ENCODE measurements at regions not wholly inside any gene's neighbourhood (a gene's known extent, or its start where the extent isn't known, plus 50 kb on each side); places are given as distances from the start of the nearest gene placed in this dataset.
A peak's percentile ranks its signal among the peaks of the same experiment; 100 is the strongest.

GRCh38 chr13:70668293-70668692 lies 560.0 kb upstream of the KLHL1 start:
- no peak overlapping the region for H2AFZ ChIP-seq (ENCODE audit: low read length)
- H3K9me2 ChIP-seq (replicated peaks; ENCODE audit: insufficient read depth, low read length), result no peaks in the 10 kb centered on the region
- no peak overlapping the region for H3K4me3 ChIP-seq (ENCODE audit: low read length)
- no peak for DNase-seq
- no peak overlapping the region for H3K27ac ChIP-seq (ENCODE audit: low read length)
- no peaks in the 10 kb centered on the region for H3K79me2 ChIP-seq (ENCODE audit: low read length)
- no peaks in the 10 kb centered on the region for H3K36me3 ChIP-seq (ENCODE audit: insufficient read depth, low read length)
- H3K27me3 ChIP-seq (ENCODE audit: low read length), result no peaks in the 10 kb centered on the region
- no peaks in the 10 kb centered on the region for H4K20me1 ChIP-seq (ENCODE audit: insufficient read depth, low read depth, low read length)
- no peak overlapping the region for H3K9ac ChIP-seq (ENCODE audit: low read length)
- H3K4me2 ChIP-seq (ENCODE audit: low read depth, low read length, poor library complexity, severe bottlenecking), result no peak overlapping the region
- peaks cover 4% of the 10 kb centered on the region for H3K9me3 ChIP-seq (ENCODE audit: low read length)
- H3K4me1 ChIP-seq (ENCODE audit: low read length), result no peaks in the 10 kb centered on the region

- Histone ChIP-seq H3K79me2 (ENCODE audit: low read length) (no peaks in the 10 kb centered on the region), H2AFZ (ENCODE audit: low read length) (no peak overlapping the region), H3K4me3 (ENCODE audit: low read length) (no peak overlapping the region), H3K27me3 (ENCODE audit: low read length) (no peaks in the 10 kb centered on the region), H4K20me1 (ENCODE audit: insufficient read depth, low read depth, low read length) (no peaks in the 10 kb centered on the region), H3K4me2 (ENCODE audit: low read depth, low read length, poor library complexity, severe bottlenecking) (no peak overlapping the region), H3K36me3 (ENCODE audit: insufficient read depth, low read length) (no peaks in the 10 kb centered on the region), H3K9me3 (ENCODE audit: low read length) (peaks cover 4% of the 10 kb centered on the region), H3K4me1 (ENCODE audit: low read length) (no peaks in the 10 kb centered on the region), H3K9me2 (replicated peaks; ENCODE audit: insufficient read depth, low read length) (no peaks in the 10 kb centered on the region), H3K9ac (ENCODE audit: low read length) (no peak overlapping the region), H3K27ac (ENCODE audit: low read length) (no peak overlapping the region)
- DNase-seq, result no peak
These were observed 558.8 kb upstream of the KLHL1 start for GRCh38 chr13:70666883-70667556.

- Histone ChIP-seq H4K20me1 (ENCODE audit: insufficient read depth, low read depth, low read length) (no peaks in the 10 kb centered on the region), H3K4me3 (ENCODE audit: low read length) (no peak overlapping the region), H3K79me2 (ENCODE audit: low read length) (no peaks in the 10 kb centered on the region), H3K9me2 (replicated peaks; ENCODE audit: insufficient read depth, low read length) (no peaks in the 10 kb centered on the region), H3K27me3 (ENCODE audit: low read length) (no peaks in the 10 kb centered on the region), H3K27ac (ENCODE audit: low read length) (no peak overlapping the region), H3K4me1 (ENCODE audit: low read length) (no peaks in the 10 kb centered on the region), H3K9me3 (ENCODE audit: low read length) (peaks cover 14% of the 10 kb centered on the region; the same call in 1 of the 2 replicates), H2AFZ (ENCODE audit: low read length) (no peak overlapping the region), H3K4me2 (ENCODE audit: low read depth, low read length, poor library complexity, severe bottlenecking) (no peak overlapping the region), H3K9ac (ENCODE audit: low read length) (no peak overlapping the region), H3K36me3 (ENCODE audit: insufficient read depth, low read length) (no peaks in the 10 kb centered on the region)
- no peak for DNase-seq
These were observed 554.1 kb upstream of the KLHL1 start for GRCh38 chr13:70662231-70662940.

- no peak overlapping the region for H2AFZ ChIP-seq (ENCODE audit: low read length)
- no peak overlapping the region for H3K27ac ChIP-seq (ENCODE audit: low read length)
- no peak overlapping the region for H3K4me2 ChIP-seq (ENCODE audit: low read depth, low read length, poor library complexity, severe bottlenecking)
- no peaks in the 10 kb centered on the region for H3K27me3 ChIP-seq (ENCODE audit: low read length)
- H3K4me3 ChIP-seq (ENCODE audit: low read length), result no peak overlapping the region
- no peaks in the 10 kb centered on the region for H3K36me3 ChIP-seq (ENCODE audit: insufficient read depth, low read length)
- DNase-seq, result no peak
- no peaks in the 10 kb centered on the region; the same call in 1 of the 2 replicates for H3K9me3 ChIP-seq (ENCODE audit: low read length)
- H3K9me2 ChIP-seq (replicated peaks; ENCODE audit: insufficient read depth, low read length), result no peaks in the 10 kb centered on the region
- no peak overlapping the region for H3K9ac ChIP-seq (ENCODE audit: low read length)
- H3K79me2 ChIP-seq (ENCODE audit: low read length), result no peaks in the 10 kb centered on the region
- H3K4me1 ChIP-seq (ENCODE audit: low read length), result no peaks in the 10 kb centered on the region
- no peaks in the 10 kb centered on the region for H4K20me1 ChIP-seq (ENCODE audit: insufficient read depth, low read depth, low read length)
These were observed 535.8 kb upstream of the KLHL1 start for GRCh38 chr13:70644052-70644451.

DNA sequence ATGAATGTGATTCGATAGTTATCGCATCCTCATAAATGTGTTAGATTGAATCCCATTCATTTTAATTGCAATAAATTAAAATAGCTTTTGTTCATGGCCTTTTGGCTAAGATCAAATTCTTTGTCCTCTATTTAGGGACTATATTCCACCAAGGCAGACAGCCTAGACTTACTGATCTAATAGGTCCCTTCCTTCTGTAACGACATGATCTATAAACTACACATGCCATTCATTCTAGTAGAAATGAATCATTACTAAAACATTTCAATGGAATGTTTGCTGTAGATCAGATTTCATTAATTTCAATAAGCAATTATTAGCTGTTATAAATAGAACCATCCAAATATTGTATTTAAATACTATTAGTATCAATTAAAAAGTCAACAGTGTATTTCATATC lies 526.6 kb upstream of the KLHL1 start:
- Histone ChIP-seq H3K4me3 (ENCODE audit: low read length) (no peak overlapping the region), H2AFZ (ENCODE audit: low read length) (no peak overlapping the region), H3K9me3 (ENCODE audit: low read length) (no peaks in the 10 kb centered on the region; the same call in 1 of the 2 replicates), H3K4me1 (ENCODE audit: low read length) (no peaks in the 10 kb centered on the region), H3K79me2 (ENCODE audit: low read length) (no peaks in the 10 kb centered on the region), H3K9ac (ENCODE audit: low read length) (no peak overlapping the region), H3K9me2 (replicated peaks; ENCODE audit: insufficient read depth, low read length) (no peaks in the 10 kb centered on the region), H3K4me2 (ENCODE audit: low read depth, low read length, poor library complexity, severe bottlenecking) (no peak overlapping the region), H3K36me3 (ENCODE audit: insufficient read depth, low read length) (no peaks in the 10 kb centered on the region), H4K20me1 (ENCODE audit: insufficient read depth, low read depth, low read length) (no peaks in the 10 kb centered on the region), H3K27ac (ENCODE audit: low read length) (no peak overlapping the region), H3K27me3 (ENCODE audit: low read length) (no peaks in the 10 kb centered on the region)
- no peak for DNase-seq

- Histone ChIP-seq H2AFZ (ENCODE audit: low read length) (no peak overlapping the region), H3K79me2 (ENCODE audit: low read length) (no peaks in the 10 kb centered on the region), H3K27ac (ENCODE audit: low read length) (no peak overlapping the region), H3K36me3 (ENCODE audit: insufficient read depth, low read length) (no peaks in the 10 kb centered on the region), H3K4me3 (ENCODE audit: low read length) (no peak overlapping the region), H4K20me1 (ENCODE audit: insufficient read depth, low read depth, low read length) (no peaks in the 10 kb centered on the region), H3K27me3 (ENCODE audit: low read length) (no peaks in the 10 kb centered on the region), H3K4me2 (ENCODE audit: low read depth, low read length, poor library complexity, severe bottlenecking) (no peak overlapping the region), H3K9me3 (ENCODE audit: low read length) (no peaks in the 10 kb centered on the region; the same call in 1 of the 2 replicates), H3K9me2 (replicated peaks; ENCODE audit: insufficient read depth, low read length) (no peaks in the 10 kb centered on the region), H3K9ac (ENCODE audit: low read length) (no peak overlapping the region), H3K4me1 (ENCODE audit: low read length) (no peaks in the 10 kb centered on the region)
- no peak for DNase-seq
These were observed 522.0 kb upstream of the KLHL1 start for GRCh38 chr13:70630247-70630646.

DNA sequence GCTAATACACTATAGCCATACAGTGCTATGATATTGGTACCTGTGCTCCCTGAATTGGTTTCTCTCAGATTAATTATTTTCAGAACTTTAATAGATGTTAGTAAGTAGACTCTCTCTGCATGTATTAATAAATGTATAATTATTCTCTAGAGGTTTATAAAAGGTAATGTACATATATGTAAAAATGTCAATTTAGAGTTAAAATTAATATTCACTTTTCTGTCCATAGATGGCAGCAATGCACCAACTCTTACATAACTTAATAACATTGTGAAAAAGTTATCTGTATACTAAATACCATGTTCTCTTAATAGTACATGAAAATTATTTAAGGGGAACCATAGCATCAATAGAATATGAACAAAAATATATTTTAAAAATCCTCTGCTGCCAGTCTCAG lies 515.0 kb upstream of the KLHL1 start:
- Histone ChIP-seq H3K4me1 (ENCODE audit: low read length) (no peaks in the 10 kb centered on the region), H3K36me3 (ENCODE audit: insufficient read depth, low read length) (no peaks in the 10 kb centered on the region), H3K27ac (ENCODE audit: low read length) (no peak overlapping the region), H4K20me1 (ENCODE audit: insufficient read depth, low read depth, low read length) (no peaks in the 10 kb centered on the region), H3K79me2 (ENCODE audit: low read length) (no peaks in the 10 kb centered on the region), H3K4me3 (ENCODE audit: low read length) (no peak overlapping the region), H3K9me3 (ENCODE audit: low read length) (no peaks in the 10 kb centered on the region), H3K4me2 (ENCODE audit: low read depth, low read length, poor library complexity, severe bottlenecking) (no peak overlapping the region), H3K27me3 (ENCODE audit: low read length) (no peaks in the 10 kb centered on the region), H3K9ac (ENCODE audit: low read length) (no peak overlapping the region), H3K9me2 (replicated peaks; ENCODE audit: insufficient read depth, low read length) (no peaks in the 10 kb centered on the region), H2AFZ (ENCODE audit: low read length) (no peak overlapping the region)
- peak; percentile 71 for DNase-seq

DNA sequence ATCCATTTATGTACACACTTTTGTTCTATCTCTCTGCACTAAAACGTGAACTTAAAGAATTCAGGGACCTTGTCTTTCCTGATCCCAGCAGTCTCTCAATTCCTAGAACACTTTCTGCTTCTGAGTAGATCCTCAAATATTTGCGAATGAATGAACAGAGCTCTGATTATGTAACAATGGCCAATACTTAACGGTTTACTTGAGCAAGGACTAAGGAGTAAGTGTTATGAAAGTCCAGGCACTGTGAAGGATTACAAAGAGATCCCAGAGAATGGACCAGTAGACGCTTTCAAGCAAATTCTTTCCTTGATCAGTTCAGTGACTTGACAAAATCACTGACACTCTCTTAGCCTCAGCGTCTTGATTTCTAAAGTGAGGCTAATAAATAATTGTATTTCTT lies 514.5 kb upstream of the KLHL1 start:
- Histone ChIP-seq H3K9me2 (replicated peaks; ENCODE audit: insufficient read depth, low read length) (no peaks in the 10 kb centered on the region), H3K4me3 (ENCODE audit: low read length) (no peak overlapping the region), H3K4me1 (ENCODE audit: low read length) (no peaks in the 10 kb centered on the region), H3K4me2 (ENCODE audit: low read depth, low read length, poor library complexity, severe bottlenecking) (no peak overlapping the region), H3K9me3 (ENCODE audit: low read length) (no peaks in the 10 kb centered on the region), H3K9ac (ENCODE audit: low read length) (no peak overlapping the region), H3K36me3 (ENCODE audit: insufficient read depth, low read length) (no peaks in the 10 kb centered on the region), H3K79me2 (ENCODE audit: low read length) (no peaks in the 10 kb centered on the region), H3K27ac (ENCODE audit: low read length) (no peak overlapping the region), H3K27me3 (ENCODE audit: low read length) (no peaks in the 10 kb centered on the region), H4K20me1 (ENCODE audit: insufficient read depth, low read depth, low read length) (no peaks in the 10 kb centered on the region), H2AFZ (ENCODE audit: low read length) (no peak overlapping the region)
- no peak for DNase-seq

Data from Karpas-422 (cell line).